ENCODE measurements at regions not wholly inside any gene's neighbourhood (a gene's known extent, or its start where the extent isn't known, plus 50 kb on each side); places are given as distances from the start of the nearest gene placed in this dataset.

DNA sequence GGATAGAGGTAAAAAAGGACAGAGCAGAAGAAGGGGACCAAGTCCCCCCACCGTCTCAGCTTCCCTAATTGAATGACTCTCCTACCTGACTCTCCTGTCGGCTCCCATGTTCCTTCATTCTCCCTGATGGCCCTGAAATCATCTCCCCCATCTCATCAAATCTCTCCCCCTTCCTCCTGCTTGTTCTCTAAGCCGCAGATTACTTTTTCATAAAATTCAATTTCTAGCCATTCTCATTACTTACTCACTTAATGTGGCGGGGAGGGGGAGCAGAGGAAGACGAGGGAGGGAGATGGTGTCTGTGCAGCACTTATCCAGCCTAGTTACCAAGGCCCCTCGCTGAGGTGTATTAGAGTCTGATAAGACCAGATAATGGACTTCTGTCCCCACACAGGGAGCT is 161.5 kb downstream of the CCT6B start:
- no peaks in the 10 kb centered on the region for H3K27me3 ChIP-seq
- H3K9me3 ChIP-seq: no peaks in the 10 kb centered on the region
- no peaks in the 10 kb centered on the region for H3K36me3 ChIP-seq
- DNase-seq: no peak
- H3K4me3 ChIP-seq: no peak overlapping the region

GRCh38 chr17:34798581-34798980 is 162.7 kb downstream of the CCT6B start:
- Histone ChIP-seq H3K27me3 (no peaks in the 10 kb centered on the region), H3K36me3 (no peaks in the 10 kb centered on the region), H3K4me3 (no peak overlapping the region), H3K9me3 (no peaks in the 10 kb centered on the region)
- no peak for DNase-seq

DNA sequence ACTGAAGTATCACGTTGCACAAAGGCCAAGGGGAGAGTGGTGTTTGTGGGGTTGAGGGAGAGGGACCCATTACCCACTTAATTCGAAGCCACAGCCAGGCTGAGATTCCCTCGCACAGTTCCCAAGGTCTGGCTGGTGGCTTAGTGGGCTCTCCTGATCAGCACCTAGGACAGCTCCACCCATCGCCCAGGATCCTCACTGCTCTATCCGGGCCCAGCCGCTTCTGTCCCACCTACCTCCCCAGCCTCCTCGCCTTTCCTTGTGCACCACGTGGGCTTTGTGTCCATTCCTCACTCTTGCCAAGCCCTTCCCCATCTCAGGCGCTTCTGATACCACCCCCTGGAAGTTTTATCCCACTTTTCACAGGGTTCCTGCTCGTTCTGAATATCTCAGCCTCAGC is 163.5 kb downstream of the CCT6B start:
- Histone ChIP-seq H3K4me3 (no peak overlapping the region), H3K36me3 (no peaks in the 10 kb centered on the region), H3K27me3 (peaks cover 2% of the 10 kb centered on the region; the same call in 1 of the 2 replicates), H3K9me3 (no peaks in the 10 kb centered on the region)
- peak; percentile 31 for DNase-seq

- Histone ChIP-seq H3K4me3 (no peak overlapping the region), H3K27me3 (peaks cover 2% of the 10 kb centered on the region), H3K36me3 (no peaks in the 10 kb centered on the region), H3K9me3 (no peaks in the 10 kb centered on the region)
- no peak for DNase-seq
Observed at GRCh38 chr17:34793231-34793908, 167.9 kb downstream of the CCT6B start.

- Histone ChIP-seq H3K27me3 (peaks cover 2% of the 10 kb centered on the region), H3K9me3 (no peaks in the 10 kb centered on the region), H3K4me3 (no peak overlapping the region), H3K36me3 (no peaks in the 10 kb centered on the region)
- no peak for DNase-seq
Observed at GRCh38 chr17:34788696-34789095, 172.6 kb downstream of the CCT6B start.

- Histone ChIP-seq H3K4me3 (no peak overlapping the region), H3K27me3 (no peaks in the 10 kb centered on the region), H3K9me3 (no peaks in the 10 kb centered on the region), H3K36me3 (no peaks in the 10 kb centered on the region)
- DNase-seq: no peak
Observed at GRCh38 chr17:34784526-34784925, 176.7 kb downstream of the CCT6B start.

DNA sequence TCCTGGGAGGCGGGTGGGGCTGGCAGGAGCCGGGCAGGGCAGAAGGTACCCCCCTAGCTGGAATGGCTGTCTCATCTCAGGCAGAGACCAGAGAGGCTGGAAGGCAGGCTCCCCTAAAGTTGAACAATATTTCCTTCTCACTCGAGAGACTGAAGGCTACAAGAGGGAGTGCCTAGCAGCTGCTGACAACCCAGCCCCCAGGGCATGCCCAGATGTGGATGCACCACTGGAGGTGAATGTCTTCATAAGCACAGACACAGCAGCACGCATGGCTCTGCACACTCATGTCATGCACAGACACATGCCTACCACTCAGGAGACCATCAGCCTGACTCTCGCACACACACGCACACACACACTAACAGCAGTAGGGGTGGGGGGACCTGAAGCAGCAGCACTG is 179.0 kb downstream of the CCT6B start:
- no peaks in the 10 kb centered on the region for H3K9me3 ChIP-seq
- H3K4me3 ChIP-seq: no peak overlapping the region
- no peak for DNase-seq
- no peaks in the 10 kb centered on the region for H3K27me3 ChIP-seq
- no peaks in the 10 kb centered on the region for H3K36me3 ChIP-seq

DNA sequence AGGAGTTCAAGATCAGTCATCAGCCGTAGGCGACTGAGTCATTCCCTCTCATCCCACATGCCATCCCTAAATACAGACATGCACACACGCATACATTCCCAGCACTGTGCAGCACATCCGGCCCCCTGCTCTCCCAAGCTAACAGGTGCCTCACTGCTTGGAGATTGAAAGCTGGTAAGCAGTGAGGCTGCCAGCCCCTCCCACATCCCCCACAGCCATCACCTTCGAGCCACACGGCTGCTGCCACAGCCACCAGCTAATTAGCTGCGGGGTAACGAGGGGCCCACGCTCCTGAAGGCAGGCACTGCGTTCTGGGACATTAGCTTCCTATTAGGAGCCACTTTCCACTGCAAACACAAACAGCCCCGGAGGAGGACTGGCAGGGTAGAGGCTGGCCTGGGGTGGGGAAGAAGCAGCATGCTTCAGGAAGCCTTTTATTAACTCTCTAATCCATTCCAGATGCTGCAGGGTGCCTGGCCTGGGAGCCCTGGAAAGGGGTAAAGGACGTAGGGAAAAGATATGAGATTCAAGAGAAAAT is 179.6 kb downstream of the CCT6B start:
- Histone ChIP-seq H3K36me3 (no peaks in the 10 kb centered on the region), H3K27me3 (no peaks in the 10 kb centered on the region), H3K9me3 (no peaks in the 10 kb centered on the region), H3K4me3 (no peak overlapping the region)
- DNase-seq: peak; percentile 75

GRCh38 chr17:34781071-34781470 is 180.2 kb downstream of the CCT6B start:
- Histone ChIP-seq H3K36me3 (no peaks in the 10 kb centered on the region), H3K27me3 (no peaks in the 10 kb centered on the region), H3K9me3 (no peaks in the 10 kb centered on the region), H3K4me3 (no peak overlapping the region)
- peak; percentile 26 for DNase-seq

DNA sequence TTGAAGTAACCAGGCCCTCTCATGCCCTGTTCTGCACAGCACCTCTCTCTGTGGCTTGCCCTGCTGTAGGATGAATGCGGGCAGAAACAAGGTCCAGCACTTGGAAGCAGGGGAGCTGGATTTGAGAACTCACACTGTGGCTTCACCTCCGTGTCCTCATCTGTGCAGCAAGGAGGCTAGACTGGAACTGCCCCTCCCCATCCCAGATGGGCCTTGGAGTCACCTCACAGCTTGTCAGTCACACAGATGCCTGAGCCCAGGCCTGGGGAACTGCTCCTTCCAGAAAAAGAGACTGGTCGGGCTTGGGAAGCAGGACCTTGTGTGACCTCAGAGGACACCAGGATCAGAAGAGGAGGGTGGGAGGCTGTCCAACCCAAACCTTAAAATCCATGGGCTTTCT is 180.8 kb downstream of the CCT6B start:
- H3K36me3 ChIP-seq: no peaks in the 10 kb centered on the region
- no peak overlapping the region for H3K4me3 ChIP-seq

GRCh38 chr17:34776456-34777443 is 184.5 kb downstream of the CCT6B start:
- Histone ChIP-seq H3K27me3 (peaks cover 3% of the 10 kb centered on the region), H3K36me3 (no peaks in the 10 kb centered on the region), H3K9me3 (no peaks in the 10 kb centered on the region), H3K4me3 (no peak overlapping the region)
- DNase-seq: no peak

More for the DNA sequence above, 180.8 kb downstream of the CCT6B start:
- Histone ChIP-seq H3K27me3 (no peaks in the 10 kb centered on the region), H3K9me3 (no peaks in the 10 kb centered on the region)
- no peak for DNase-seq

DNA sequence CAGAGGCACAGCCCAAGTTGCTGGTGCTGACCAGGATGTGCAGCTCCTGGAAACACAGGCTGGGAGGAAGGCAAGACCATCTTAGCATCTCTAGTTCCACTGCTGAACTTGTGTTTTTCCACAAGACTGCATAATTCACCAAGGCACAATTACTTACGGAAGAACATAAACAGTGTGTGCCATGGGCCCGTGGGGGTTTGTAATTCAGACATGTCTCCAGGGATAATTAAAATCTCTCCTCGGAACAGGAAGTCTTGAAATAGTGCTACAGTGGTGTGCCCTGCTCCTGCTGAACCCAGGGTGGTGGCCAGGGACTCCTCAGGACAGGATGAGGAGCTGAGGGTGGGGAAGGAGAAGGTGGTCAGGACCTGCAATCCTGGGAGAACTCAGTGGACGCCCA is 188.2 kb downstream of the CCT6B start:
- Histone ChIP-seq H3K27me3 (peaks cover 5% of the 10 kb centered on the region), H3K4me3 (no peak overlapping the region), H3K9me3 (no peaks in the 10 kb centered on the region), H3K36me3 (no peaks in the 10 kb centered on the region)
- no peak for DNase-seq

DNA sequence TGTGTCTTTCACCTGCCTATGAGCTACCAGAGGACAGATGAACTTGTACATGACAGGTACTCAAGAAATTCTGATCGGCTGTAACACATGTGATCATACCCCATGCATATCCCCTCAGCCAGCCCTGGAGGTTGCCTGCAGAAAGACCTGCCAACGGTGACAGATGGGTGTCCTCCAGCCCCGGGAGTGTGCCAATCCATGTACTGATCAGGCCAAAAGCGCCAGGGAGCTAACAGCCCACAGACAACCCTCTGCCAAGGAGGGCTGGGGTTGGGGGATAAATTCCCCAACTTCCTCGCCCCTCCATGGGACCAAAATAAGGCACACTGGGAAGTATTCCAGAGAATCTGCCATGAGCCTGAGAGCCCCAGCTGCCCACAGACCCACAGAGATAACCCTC is 189.4 kb downstream of the CCT6B start:
- H3K36me3 ChIP-seq: no peaks in the 10 kb centered on the region
- H3K27me3 ChIP-seq: peaks cover 5% of the 10 kb centered on the region
- H3K9me3 ChIP-seq: no peaks in the 10 kb centered on the region
- DNase-seq: no peak
- no peak overlapping the region for H3K4me3 ChIP-seq

- no peak for DNase-seq
- peaks cover 5% of the 10 kb centered on the region for H3K27me3 ChIP-seq
- H3K36me3 ChIP-seq: no peaks in the 10 kb centered on the region
- no peaks in the 10 kb centered on the region for H3K9me3 ChIP-seq
- H3K4me3 ChIP-seq: no peak overlapping the region
Observed at GRCh38 chr17:34770586-34770985, 190.7 kb downstream of the CCT6B start.

DNA sequence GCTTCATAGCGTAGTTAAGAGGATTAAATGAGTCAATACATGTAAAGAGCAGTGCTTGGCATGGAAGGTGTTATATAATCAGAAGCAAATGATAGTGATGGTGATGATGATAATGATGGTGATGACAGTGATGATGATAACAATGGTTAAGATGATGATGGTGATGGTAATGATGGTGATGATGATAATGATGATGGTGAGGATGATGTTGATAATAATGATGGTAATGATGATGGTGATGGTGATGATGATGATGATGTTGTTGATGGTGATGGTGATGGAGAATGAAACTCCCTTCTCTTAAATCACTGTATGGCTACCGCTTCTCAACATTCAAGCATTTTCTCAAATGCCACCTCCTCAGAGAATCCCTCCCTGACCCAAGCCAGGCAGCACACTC is 190.5 kb downstream of the TMEM132E start:
- no peak overlapping the region for H3K4me3 ChIP-seq
- no peak for DNase-seq
- H3K27me3 ChIP-seq: peaks cover 5% of the 10 kb centered on the region
- H3K36me3 ChIP-seq: no peaks in the 10 kb centered on the region
- H3K9me3 ChIP-seq: no peaks in the 10 kb centered on the region

- no peaks in the 10 kb centered on the region for H3K9me3 ChIP-seq
- H3K27me3 ChIP-seq: peaks cover 5% of the 10 kb centered on the region
- no peaks in the 10 kb centered on the region for H3K36me3 ChIP-seq
- H3K4me3 ChIP-seq: no peak overlapping the region
- DNase-seq: no peak
Observed at GRCh38 chr17:34769049-34769448, 189.7 kb downstream of the TMEM132E start.

GRCh38 chr17:34765291-34765690 is 185.9 kb downstream of the TMEM132E start:
- H3K9me3 ChIP-seq: no peaks in the 10 kb centered on the region
- no peak for DNase-seq
- no peaks in the 10 kb centered on the region for H3K36me3 ChIP-seq
- H3K4me3 ChIP-seq: no peak overlapping the region
- no peaks in the 10 kb centered on the region; the same call in 1 of the 2 replicates for H3K27me3 ChIP-seq

All from MG63 (cell line).